GM12874 (cell line): ENCODE measurements at regions not wholly inside any gene's neighbourhood (a gene's known extent, or its start where the extent isn't known, plus 50 kb on each side); places are given as distances from the start of the nearest gene placed in this dataset.

Experiments used
- CTCF ChIP-seq: IDR thresholded peaks from 2 replicates; pipeline ENCODE4 v1.5.1; 2011; ENCODE audit warnings: low read depth, mild to moderate bottlenecking, control low read depth, low read length, moderate library complexity; ENCODE audit not compliant: insufficient read depth

- no peak for TF ChIP-seq CTCF
Measured at GRCh38 chr2:105691947-105692390, 52.7 kb upstream of the NCK2 start.

GRCh38 chr2:105690566-105690965 lies 54.1 kb upstream of the NCK2 start:
- no peak for TF ChIP-seq CTCF

GRCh38 chr2:105689484-105689883 lies 55.2 kb upstream of the NCK2 start:
- no peak for TF ChIP-seq CTCF

- no peak for TF ChIP-seq CTCF
Measured at GRCh38 chr2:105688946-105689345, 55.8 kb upstream of the NCK2 start.

- no peak for TF ChIP-seq CTCF
Measured at GRCh38 chr2:105686588-105686987, 58.1 kb upstream of the NCK2 start.

- no peak for TF ChIP-seq CTCF
Measured at GRCh38 chr2:105683011-105683492, 61.7 kb upstream of the NCK2 start.

- TF ChIP-seq CTCF = no peak
Measured at GRCh38 chr2:105682401-105682800, 62.3 kb upstream of the NCK2 start.
